HL-60 (cell line): ENCODE measurements at regions not wholly inside any gene's neighbourhood (a gene's known extent, or its start where the extent isn't known, plus 50 kb on each side); places are given as distances from the start of the nearest gene placed in this dataset.

Source experiments
- CTCF ChIP-seq: IDR thresholded peaks from one replicate; pipeline ENCODE4 v1.5.1; 2011; ENCODE audit warnings: low read length, control low read depth, inconsistent platforms; ENCODE audit not compliant: insufficient read depth
- REST ChIP-seq: IDR thresholded peaks from 2 replicates; pipeline ENCODE4 v1.6.1; 2012; ENCODE audit warnings: low read depth; ENCODE audit not compliant: insufficient replicate concordance

- TF ChIP-seq CTCF (no peak), REST (no peak)
These were observed 366.9 kb upstream of the IGFBP3 start for GRCh38 chr7:46288010-46288409.
